Gastrocnemius medialis (tissue), 4 donors: ENCODE measurements at regions not wholly inside any gene's neighbourhood (a gene's known extent, or its start where the extent isn't known, plus 50 kb on each side); places are given as distances from the start of the nearest gene placed in this dataset.

Source experiments
- ATAC-seq, 2 donors: fragments of 150-250 bp; one replicate each; pipeline ENCODE4 v1.9.1; 2016
- DNase-seq, 2 donors: peaks; one replicate each; pipeline ENCODE4 v3.0.0-alpha.2; 2019
- H3K27ac ChIP-seq, 4 donors: fragments of 200-600 bp; sonication (generic); 1 replicate in 1 of 4; 2 replicates in 3 of 4; pipeline ENCODE4 v1.5.1; 2016 to 2018; ENCODE audit warnings: mild to moderate bottlenecking in 2 of 4, moderate library complexity in 1 of 4
- H3K27me3 ChIP-seq, 3 donors: fragments of 200-600 bp; sonication (generic) in 2 of 3; 1 replicate in 1 of 3; 2 replicates in 2 of 3; pipeline versions ENCODE4 v1.5.1 to v1.6.0; 2016 to 2019; ENCODE audit warnings: mild to moderate bottlenecking in 1 of 3, moderate library complexity in 1 of 3
- H3K36me3 ChIP-seq, 2 donors: fragments of 200-600 bp; sonication (generic) in 1 of 2; one replicate each; pipeline ENCODE4 v1.5.1; 2017 to 2018
- H3K4me1 ChIP-seq, 2 donors: fragments of 200-600 bp; sonication (generic) in 1 of 2; one replicate each; pipeline ENCODE4 v1.5.1; 2016 to 2017; ENCODE audit warnings: mild to moderate bottlenecking in 2 of 2
- H3K4me3 ChIP-seq, 4 donors: fragments of 200-600 bp; sonication (generic) in 3 of 4; 1 replicate in 1 of 4; 2 replicates in 3 of 4; pipeline ENCODE4 v1.5.1; 2016 to 2019; ENCODE audit warnings: mild to moderate bottlenecking in 2 of 4
- H3K9me3 ChIP-seq, 3 donors: fragments of 200-600 bp; sonication (generic) in 2 of 3; 1 replicate in 1 of 3; 2 replicates in 2 of 3; pipeline ENCODE4 v1.5.1; 2016 to 2019
- POLR2A ChIP-seq, 2 donors: fragments of 450-650 bp; IDR thresholded peaks; one replicate each; pipeline ENCODE4 v1.6.1; 2017; ENCODE audit warnings: antibody characterized with exemption in 2 of 2, mild to moderate bottlenecking in 2 of 2, moderate library complexity in 2 of 2
- in situ Hi-C, 4 donors: fragments of 200-750 bp; cut with MboI; loops; one replicate each; pipeline versions ENCODE4 v1.15.0 to v1.8.0; 2017; ENCODE audit warnings: low sequenced_read_pairs in 4 of 4
- intact Hi-C: fragments of 100-400 bp; cut with DNase I; formaldehyde crosslinking; loops from one replicate; pipeline ENCODE4 v1.15.1; 2023; ENCODE audit warnings: low total_unique reads
- TF ChIP-seq, protein P1 (sequence below), 5 experiments: fragments of 450-650 bp in 3 of 5; fragments of 200-600 bp in 2 of 5; sonication (generic) in 2 of 5; IDR thresholded peaks in 4 of 5; conservative IDR thresholded peaks in 1 of 5; 1 replicate in 4 of 5; 2 replicates in 1 of 5; pipeline ENCODE4 v1.5.1; 2016 to 2019; ENCODE audit warnings: antibody characterized with exemption in 5 of 5, mild to moderate bottlenecking in 3 of 5, moderate library complexity in 3 of 5

DNA sequence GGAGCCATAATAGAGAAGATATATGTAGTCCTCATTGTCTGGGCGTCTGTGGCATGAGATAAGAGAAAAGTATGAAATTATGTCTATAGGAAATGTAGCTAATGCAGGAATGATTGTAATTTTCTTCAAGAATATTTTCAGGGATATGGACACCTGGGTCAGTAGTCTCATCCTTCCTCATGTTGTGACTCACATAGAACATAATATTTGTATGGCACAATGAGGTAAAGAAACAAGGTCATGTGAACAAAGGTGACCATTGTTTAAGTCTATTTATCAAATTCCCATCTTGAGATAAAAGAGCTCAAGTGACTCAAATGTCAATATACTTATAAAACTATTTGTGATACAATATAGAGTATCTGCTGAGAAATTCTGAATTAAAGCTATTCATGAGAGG lies 345.5 kb upstream of the ROBO1 start:
- DNase-seq (no peak), ATAC-seq (no peak)
- TF ChIP-seq POLR2A (IDR thresholded peaks at IDR 0.05), result no peak
- TF ChIP-seq, protein P1, sequence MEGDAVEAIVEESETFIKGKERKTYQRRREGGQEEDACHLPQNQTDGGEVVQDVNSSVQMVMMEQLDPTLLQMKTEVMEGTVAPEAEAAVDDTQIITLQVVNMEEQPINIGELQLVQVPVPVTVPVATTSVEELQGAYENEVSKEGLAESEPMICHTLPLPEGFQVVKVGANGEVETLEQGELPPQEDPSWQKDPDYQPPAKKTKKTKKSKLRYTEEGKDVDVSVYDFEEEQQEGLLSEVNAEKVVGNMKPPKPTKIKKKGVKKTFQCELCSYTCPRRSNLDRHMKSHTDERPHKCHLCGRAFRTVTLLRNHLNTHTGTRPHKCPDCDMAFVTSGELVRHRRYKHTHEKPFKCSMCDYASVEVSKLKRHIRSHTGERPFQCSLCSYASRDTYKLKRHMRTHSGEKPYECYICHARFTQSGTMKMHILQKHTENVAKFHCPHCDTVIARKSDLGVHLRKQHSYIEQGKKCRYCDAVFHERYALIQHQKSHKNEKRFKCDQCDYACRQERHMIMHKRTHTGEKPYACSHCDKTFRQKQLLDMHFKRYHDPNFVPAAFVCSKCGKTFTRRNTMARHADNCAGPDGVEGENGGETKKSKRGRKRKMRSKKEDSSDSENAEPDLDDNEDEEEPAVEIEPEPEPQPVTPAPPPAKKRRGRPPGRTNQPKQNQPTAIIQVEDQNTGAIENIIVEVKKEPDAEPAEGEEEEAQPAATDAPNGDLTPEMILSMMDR (IDR thresholded peaks at IDR 0.05 in 4 of 5, conservative IDR thresholded peaks at IDR 0.05 in 1 of 5), result no peak
- no peak overlapping the region for H3K4me3 ChIP-seq
- no peaks in the 10 kb centered on the region for H3K9me3 ChIP-seq
- no peaks in the 10 kb centered on the region for H3K4me1 ChIP-seq
- H3K27me3 ChIP-seq, result no peaks in the 10 kb centered on the region
- no peaks in the 10 kb centered on the region for H3K36me3 ChIP-seq
- no peak overlapping the region for H3K27ac ChIP-seq
- in situ Hi-C loops, result no loop called here
- intact Hi-C loops, result no loop called here

DNA sequence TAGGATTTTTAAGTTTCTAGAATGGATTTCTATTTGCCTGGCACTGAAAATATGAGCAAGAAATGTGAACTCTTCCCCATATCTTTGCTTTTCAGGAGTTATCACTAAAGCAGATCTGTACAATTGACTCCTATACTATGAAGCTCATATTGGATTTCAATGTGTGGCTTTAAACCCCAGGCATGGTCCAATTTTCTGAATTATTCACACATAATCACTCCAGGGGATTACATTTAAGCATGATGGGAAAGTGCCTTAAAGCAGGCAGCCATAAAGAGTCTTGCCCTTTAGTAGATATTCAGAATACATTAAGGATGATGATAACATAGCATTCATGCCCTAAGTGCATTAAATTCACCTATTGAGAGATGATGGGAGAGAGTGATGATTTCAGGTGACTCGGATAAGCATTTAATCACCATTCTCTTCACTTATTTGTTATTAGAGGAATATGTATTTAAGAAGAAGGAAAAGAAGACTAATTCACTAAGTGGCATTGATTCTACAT lies 331.8 kb upstream of the ROBO1 start:
- intact Hi-C loops, result no loop called here
- DNase-seq, result no peak

DNA sequence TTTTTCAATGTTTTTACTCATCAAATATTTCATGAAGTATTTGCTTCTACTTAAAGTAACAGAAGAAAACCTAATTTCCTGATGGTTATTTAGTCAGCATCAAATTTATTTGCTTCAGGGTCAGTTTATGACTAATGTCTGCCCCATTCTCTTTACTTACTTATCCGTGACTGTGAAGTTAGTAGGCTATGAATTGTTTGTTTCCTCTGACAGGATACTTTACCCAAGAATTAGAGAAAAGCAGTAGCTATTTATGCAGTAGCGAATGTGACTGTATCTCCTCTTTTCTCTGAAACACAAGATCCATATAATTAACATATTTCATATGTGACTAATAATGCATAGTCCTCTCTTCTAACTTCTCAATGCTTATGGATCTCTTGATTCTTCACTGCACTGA lies 329.9 kb upstream of the ROBO1 start:
- intact Hi-C loops, result no loop called here
- Histone ChIP-seq H3K27me3 (no peaks in the 10 kb centered on the region), H3K4me1 (no peaks in the 10 kb centered on the region), H3K4me3 (no peak overlapping the region), H3K9me3 (no peaks in the 10 kb centered on the region), H3K27ac (no peak overlapping the region), H3K36me3 (no peaks in the 10 kb centered on the region)
- TF ChIP-seq, protein P1 (IDR thresholded peaks at IDR 0.05 in 4 of 5, conservative IDR thresholded peaks at IDR 0.05 in 1 of 5), result no peak
- no peak for TF ChIP-seq POLR2A (IDR thresholded peaks at IDR 0.05)
- in situ Hi-C loops, result no loop called here
- ATAC-seq, result no peak
- no peak for DNase-seq

More for the DNA sequence above, 331.8 kb upstream of the ROBO1 start:
- no peaks in the 10 kb centered on the region for H3K4me1 ChIP-seq
- no peak overlapping the region for H3K4me3 ChIP-seq
- H3K27ac ChIP-seq, result no peak overlapping the region
- TF ChIP-seq, protein P1 (IDR thresholded peaks at IDR 0.05 in 4 of 5, conservative IDR thresholded peaks at IDR 0.05 in 1 of 5), result no peak
- TF ChIP-seq POLR2A (IDR thresholded peaks at IDR 0.05), result no peak
- H3K36me3 ChIP-seq, result no peaks in the 10 kb centered on the region
- no peak for ATAC-seq
- in situ Hi-C loops, result no loop called here
- H3K27me3 ChIP-seq, result no peaks in the 10 kb centered on the region
- H3K9me3 ChIP-seq, result no peaks in the 10 kb centered on the region

DNA sequence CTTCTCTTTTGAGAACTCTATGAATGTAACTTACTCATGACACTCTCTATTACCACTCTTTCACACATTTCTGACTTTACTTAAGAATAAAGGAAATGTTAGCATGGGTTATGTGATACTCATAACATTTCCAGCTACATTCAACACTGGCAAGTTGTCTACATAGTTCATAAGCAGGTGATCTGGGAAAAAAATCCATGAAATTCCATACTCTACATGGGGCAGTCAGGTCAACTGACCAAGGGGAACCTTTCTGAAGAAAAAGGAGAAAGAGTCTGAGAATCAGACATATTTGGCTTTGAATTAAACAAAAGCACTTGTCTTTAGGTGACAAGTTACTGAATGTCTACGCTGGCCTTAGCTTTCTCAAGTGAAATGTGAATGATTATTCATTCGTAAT lies 329.1 kb upstream of the ROBO1 start:
- in situ Hi-C loops, result no loop called here
- Histone ChIP-seq H3K4me3 (no peak overlapping the region), H3K36me3 (no peaks in the 10 kb centered on the region), H3K27me3 (no peaks in the 10 kb centered on the region), H3K27ac (no peak overlapping the region), H3K4me1 (no peaks in the 10 kb centered on the region), H3K9me3 (no peaks in the 10 kb centered on the region)
- ATAC-seq (no peak), DNase-seq (no peak)
- intact Hi-C loops, result no loop called here
- TF ChIP-seq, protein P1 (IDR thresholded peaks at IDR 0.05 in 4 of 5, conservative IDR thresholded peaks at IDR 0.05 in 1 of 5), result no peak
- TF ChIP-seq POLR2A (IDR thresholded peaks at IDR 0.05), result no peak

DNA sequence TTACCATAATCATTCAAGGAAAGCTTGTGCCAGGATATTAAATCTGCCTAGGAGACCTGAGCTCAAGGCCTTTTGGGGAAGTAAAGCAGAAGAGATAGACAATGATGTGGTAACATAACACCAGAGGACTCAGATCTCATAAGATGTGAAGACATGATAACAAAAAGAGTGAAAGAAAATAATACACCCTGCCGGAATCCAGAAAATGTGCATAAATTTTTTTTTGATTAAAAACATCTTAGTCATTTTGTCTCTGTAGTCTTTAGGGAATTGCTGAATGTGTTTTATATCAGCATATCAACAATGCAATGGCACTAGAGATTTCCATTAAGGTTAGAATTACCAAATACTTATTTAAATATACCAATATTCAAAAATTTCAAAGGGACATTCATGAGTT lies 326.8 kb upstream of the ROBO1 start:
- DNase-seq, result no peak
- TF ChIP-seq POLR2A (IDR thresholded peaks at IDR 0.05), result no peak
- TF ChIP-seq, protein P1 (IDR thresholded peaks at IDR 0.05 in 4 of 5, conservative IDR thresholded peaks at IDR 0.05 in 1 of 5), result no peak
- in situ Hi-C loops, result no loop called here

More for the DNA sequence above, 326.8 kb upstream of the ROBO1 start:
- Histone ChIP-seq H3K4me1 (no peaks in the 10 kb centered on the region), H3K27me3 (no peaks in the 10 kb centered on the region), H3K4me3 (no peak overlapping the region), H3K9me3 (no peaks in the 10 kb centered on the region), H3K27ac (no peak overlapping the region), H3K36me3 (no peaks in the 10 kb centered on the region)
- no peak for ATAC-seq
- intact Hi-C loops, result no loop called here
